Liver (tissue), 3 donors: ENCODE measurements at regions not wholly inside any gene's neighbourhood (a gene's known extent, or its start where the extent isn't known, plus 50 kb on each side); places are given as distances from the start of the nearest gene placed in this dataset.

Experiments
- CTCF ChIP-seq: fragments of 150-350 bp; IDR thresholded peaks from 2 replicates; pipeline ENCODE4 v1.5.1; 2017; ENCODE audit warnings: improper control_type of control experiment, low read depth, low read length; ENCODE audit not compliant: missing input control
- EGR1 ChIP-seq, 2 donors: IDR thresholded peaks; 2 replicates each; pipeline ENCODE4 v1.6.1; 2016 to 2018; ENCODE audit warnings: antibody characterized with exemption in 2 of 2, low read depth in 2 of 2
- FOXA1 ChIP-seq: IDR thresholded peaks from 2 replicates; pipeline ENCODE4 v1.6.1; 2016; ENCODE audit warnings: antibody characterized with exemption
- GABPA ChIP-seq, 2 donors: IDR thresholded peaks in 1 of 2; conservative IDR thresholded peaks in 1 of 2; 2 replicates each; pipeline ENCODE4 v1.6.1; 2016; ENCODE audit warnings: antibody characterized with exemption in 2 of 2, mild to moderate bottlenecking in 1 of 2, moderate library complexity in 1 of 2
- JUND ChIP-seq, 2 donors: IDR thresholded peaks; 2 replicates each; pipeline ENCODE4 v1.6.1; 2016; ENCODE audit warnings: antibody characterized with exemption in 2 of 2
- MAX ChIP-seq: IDR thresholded peaks from 2 replicates; pipeline ENCODE4 v1.6.1; 2016; ENCODE audit warnings: antibody characterized with exemption
- RAD21 ChIP-seq, 2 donors: IDR thresholded peaks; 2 replicates each; pipeline ENCODE4 v1.6.1; 2016; ENCODE audit warnings: antibody characterized with exemption in 2 of 2, mild to moderate bottlenecking in 2 of 2
- REST ChIP-seq: IDR thresholded peaks from 2 replicates; pipeline ENCODE4 v1.6.1; 2016; ENCODE audit warnings: antibody characterized with exemption, mild to moderate bottlenecking
- YY1 ChIP-seq: IDR thresholded peaks from 2 replicates; pipeline ENCODE4 v1.6.1; 2016; ENCODE audit warnings: antibody characterized with exemption, mild to moderate bottlenecking
- donor health status: healthy.
- donor health status: healthy.

- TF ChIP-seq CTCF (no peak), FOXA1 (no peak), REST (no peak), JUND (IDR thresholded peaks at IDR 0.05) (no peak), RAD21 (IDR thresholded peaks at IDR 0.05) (no peak), GABPA (IDR thresholded peaks at IDR 0.05 in 1 of 2, conservative IDR thresholded peaks at IDR 0.05 in 1 of 2) (no peak), EGR1 (IDR thresholded peaks at IDR 0.05; ENCODE audit: low read depth in 2 of 2) (no peak), YY1 (no peak), MAX (no peak)
Observed at GRCh38 chrX:112218388-112218787, 135.8 kb upstream of the TRPC5 start.
